Stimulated activated CD4-positive, alpha-beta T cell treated with anti-CD3 and anti-CD28 coated beads, Interleukin-2, amount 100 ng/mL, for 4 hours (primary cell): ENCODE measurements at regions not wholly inside any gene's neighbourhood (a gene's known extent, or its start where the extent isn't known, plus 50 kb on each side); places are given as distances from the start of the nearest gene placed in this dataset.

ENCODE experiments used
- DNase-seq: peaks from one replicate; pipeline ENCODE4 v3.0.0-alpha.2; 2020; ENCODE audit warnings: low read depth

- DNase-seq: no peak
Observed at GRCh38 chr19:31664096-31664495, 314.9 kb upstream of the TSHZ3 start.

- DNase-seq: no peak
Observed at GRCh38 chr19:31664997-31665396, 315.8 kb upstream of the TSHZ3 start.

- DNase-seq: no peak
Observed at GRCh38 chr19:31666126-31666525, 316.9 kb upstream of the TSHZ3 start.

- no peak for DNase-seq
Observed at GRCh38 chr19:31667106-31667505, 317.9 kb upstream of the TSHZ3 start.

- no peak for DNase-seq
Observed at GRCh38 chr19:31668921-31669320, 319.7 kb upstream of the TSHZ3 start.

GRCh38 chr19:31670931-31671330 is 321.7 kb upstream of the TSHZ3 start:
- no peak for DNase-seq

GRCh38 chr19:31671411-31672035 is 322.3 kb upstream of the TSHZ3 start:
- DNase-seq: no peak

- DNase-seq: no peak
Observed at GRCh38 chr19:31674503-31675192, 325.4 kb upstream of the TSHZ3 start.

- no peak for DNase-seq
Observed at GRCh38 chr19:31675193-31675913, 326.1 kb upstream of the TSHZ3 start.

GRCh38 chr19:31676271-31677004 is 327.2 kb upstream of the TSHZ3 start:
- DNase-seq: no peak

- no peak for DNase-seq
Observed at GRCh38 chr19:31678421-31678820, 329.2 kb upstream of the TSHZ3 start.

- DNase-seq: no peak
Observed at GRCh38 chr19:31681121-31681520, 331.9 kb upstream of the TSHZ3 start.

- DNase-seq: no peak
Observed at GRCh38 chr19:31693131-31693932, 344.1 kb upstream of the TSHZ3 start.

- DNase-seq: no peak
Observed at GRCh38 chr19:31693933-31694269, 344.7 kb upstream of the TSHZ3 start.

GRCh38 chr19:31694761-31695160 is 345.5 kb upstream of the TSHZ3 start:
- DNase-seq: no peak

GRCh38 chr19:31699421-31699820 is 350.2 kb upstream of the TSHZ3 start:
- no peak for DNase-seq

GRCh38 chr19:31701146-31701545 is 351.9 kb upstream of the TSHZ3 start:
- no peak for DNase-seq

GRCh38 chr19:31705656-31706055 is 356.4 kb upstream of the TSHZ3 start:
- DNase-seq: no peak

- DNase-seq: no peak
Observed at GRCh38 chr19:31706131-31706530, 356.9 kb upstream of the TSHZ3 start.

GRCh38 chr19:31706691-31707620 is 357.7 kb upstream of the TSHZ3 start:
- DNase-seq: no peak

GRCh38 chr19:31708520-31708919 is 359.3 kb upstream of the TSHZ3 start:
- DNase-seq: no peak
